HG02678 (cell line): ENCODE measurements at regions not wholly inside any gene's neighbourhood (a gene's known extent, or its start where the extent isn't known, plus 50 kb on each side); places are given as distances from the start of the nearest gene placed in this dataset.

Experiments used
- ATAC-seq: cut with Tn5 transposase; IDR thresholded peaks from one replicate; pipeline ENCODE4 v1.9.1; 2021; ENCODE audit warnings: mild to moderate bottlenecking, moderate library complexity; ENCODE audit not compliant: unreplicated experiment

DNA sequence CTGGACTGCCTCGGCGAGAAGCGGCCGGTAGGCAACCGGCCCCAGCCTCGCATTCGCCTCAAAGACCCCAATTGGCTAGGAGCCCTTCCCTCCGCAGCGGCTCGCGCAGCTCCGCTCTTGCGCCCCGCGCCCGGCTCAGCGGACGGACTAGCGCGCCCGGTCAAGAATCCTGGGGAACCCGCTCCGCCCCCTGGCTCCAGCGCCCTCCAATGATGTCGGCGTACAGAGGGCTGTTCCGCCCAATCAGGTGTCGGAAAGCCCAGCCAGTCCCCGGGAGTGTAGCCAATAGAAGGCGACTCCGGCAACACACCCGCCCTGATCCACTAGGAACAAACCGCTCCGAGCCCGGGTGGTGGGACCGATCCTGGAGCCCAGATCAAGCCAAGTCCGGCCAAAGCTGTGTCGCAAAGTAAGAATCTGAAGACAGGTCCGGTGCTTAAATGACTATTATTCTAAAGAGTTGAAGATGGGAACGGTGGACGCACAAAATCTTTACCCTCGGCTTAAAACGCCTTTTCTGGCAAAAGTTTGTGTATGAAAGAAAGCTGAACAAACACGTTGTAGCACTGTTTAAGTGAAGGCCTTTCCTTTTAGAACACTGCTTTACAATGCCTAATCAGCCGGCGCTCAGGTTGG, 132.2 kb downstream of the OGFRL1 start:
- peak; percentile 97 for ATAC-seq

DNA sequence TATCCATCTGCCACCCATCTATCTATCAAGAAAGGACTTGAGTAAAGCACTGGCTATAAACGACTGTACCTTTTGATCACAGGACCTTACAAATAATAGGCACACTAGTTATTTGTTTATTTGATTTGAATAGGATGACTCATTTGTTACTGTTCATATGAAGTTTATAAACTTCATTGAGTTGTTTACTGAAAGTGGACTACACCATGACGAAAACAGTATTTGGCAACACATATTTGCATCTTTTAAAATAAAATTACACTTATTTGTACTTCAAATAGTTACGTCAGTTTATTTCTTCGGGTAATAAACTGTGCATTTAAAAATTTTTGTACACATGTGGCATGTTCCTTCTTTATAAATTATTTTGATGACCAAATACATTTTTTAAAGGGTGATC, 133.0 kb downstream of the OGFRL1 start:
- no peak for ATAC-seq

DNA sequence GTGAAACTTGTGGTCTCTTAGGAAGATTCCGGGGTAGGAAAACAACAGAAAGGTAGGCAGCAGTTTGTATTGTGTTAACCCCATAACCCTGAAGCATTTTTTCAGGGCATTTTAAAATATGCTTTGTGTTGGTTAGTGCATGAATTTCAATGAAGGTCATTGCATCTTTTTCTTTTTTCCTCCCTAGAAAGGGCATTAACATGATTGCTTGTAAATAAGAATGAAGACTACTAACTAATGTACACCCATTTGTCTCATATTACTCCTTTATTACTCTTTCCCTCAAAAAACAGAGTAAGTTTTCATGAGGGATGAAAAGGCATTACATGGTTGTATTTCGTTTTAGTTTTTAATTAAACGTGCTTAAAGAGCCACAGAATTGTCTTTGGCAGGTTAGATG, 141.4 kb downstream of the OGFRL1 start:
- no peak for ATAC-seq

DNA sequence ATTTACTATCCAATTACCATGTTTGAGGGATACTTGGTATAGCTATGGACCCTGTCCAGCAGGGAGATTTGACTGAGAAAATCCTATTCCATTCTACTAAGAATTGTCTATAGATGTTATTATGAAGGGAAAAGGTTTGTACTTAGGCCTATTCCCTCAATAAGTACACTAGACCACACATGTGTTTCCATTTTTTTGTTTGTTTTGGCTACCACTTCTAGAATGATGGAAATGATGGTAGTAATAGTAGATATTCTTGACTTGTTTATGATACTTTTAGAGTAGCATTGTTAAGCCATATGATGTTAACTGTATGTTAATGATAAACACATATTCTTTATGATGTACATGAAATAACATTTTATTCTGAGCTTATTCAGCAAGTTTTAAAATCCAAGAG, 144.8 kb downstream of the OGFRL1 start:
- ATAC-seq: no peak

DNA sequence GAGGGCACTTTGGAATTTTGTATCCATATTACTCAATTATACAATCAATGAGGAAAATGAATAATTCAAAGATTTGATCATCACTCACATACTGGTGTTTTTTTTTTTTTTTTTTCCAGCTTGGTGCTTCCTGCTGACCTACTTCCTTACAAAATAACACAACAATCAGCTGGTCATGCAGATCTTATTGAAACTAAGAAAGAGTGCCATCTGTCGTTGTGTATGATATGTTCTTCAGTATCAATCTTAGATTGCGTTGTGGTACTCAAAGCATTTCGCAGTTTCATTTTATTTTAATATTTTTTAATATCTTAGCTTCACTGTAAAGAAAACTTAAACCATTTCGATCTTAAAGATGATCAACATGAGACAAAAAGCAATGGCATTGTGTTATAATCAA, 155.6 kb downstream of the OGFRL1 start:
- no peak for ATAC-seq

DNA sequence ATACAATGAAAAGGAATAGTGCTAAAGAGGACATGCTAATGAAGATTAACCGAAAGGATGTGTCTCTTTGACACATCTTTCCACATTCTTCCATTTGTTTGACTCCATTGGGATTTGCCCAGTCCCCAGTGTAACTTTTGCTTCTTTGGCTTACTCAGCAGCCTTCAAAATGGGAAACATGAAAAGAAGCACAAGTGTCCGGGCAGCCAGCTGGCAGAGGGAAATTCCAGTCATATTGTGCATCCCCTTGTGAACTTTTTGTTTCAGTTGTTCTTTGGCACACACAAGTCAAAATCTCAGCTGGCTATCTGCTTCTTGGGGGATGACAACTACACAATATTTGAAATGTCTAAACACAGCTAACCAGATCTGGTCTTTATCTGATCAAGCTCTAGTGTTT, 157.4 kb downstream of the OGFRL1 start:
- ATAC-seq: no peak

DNA sequence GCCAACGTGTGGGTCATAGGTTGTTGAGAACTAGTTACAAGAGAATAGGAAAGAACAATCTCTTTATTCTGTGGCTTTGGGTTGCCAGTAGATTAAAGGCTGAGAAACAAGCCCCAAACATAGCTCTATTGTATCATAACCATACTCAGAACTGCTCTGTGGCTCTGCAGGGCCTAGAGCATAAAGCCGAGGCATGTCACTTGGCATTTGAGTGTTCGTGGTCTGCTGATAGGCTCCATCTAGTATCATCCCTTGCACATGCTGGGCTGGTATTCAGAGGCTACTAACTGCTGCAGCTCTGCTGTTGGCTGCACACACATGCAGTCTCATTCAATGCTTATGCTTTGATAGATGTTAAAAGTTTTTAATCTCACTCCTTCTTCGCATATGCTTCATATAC, 157.9 kb downstream of the OGFRL1 start:
- no peak for ATAC-seq

DNA sequence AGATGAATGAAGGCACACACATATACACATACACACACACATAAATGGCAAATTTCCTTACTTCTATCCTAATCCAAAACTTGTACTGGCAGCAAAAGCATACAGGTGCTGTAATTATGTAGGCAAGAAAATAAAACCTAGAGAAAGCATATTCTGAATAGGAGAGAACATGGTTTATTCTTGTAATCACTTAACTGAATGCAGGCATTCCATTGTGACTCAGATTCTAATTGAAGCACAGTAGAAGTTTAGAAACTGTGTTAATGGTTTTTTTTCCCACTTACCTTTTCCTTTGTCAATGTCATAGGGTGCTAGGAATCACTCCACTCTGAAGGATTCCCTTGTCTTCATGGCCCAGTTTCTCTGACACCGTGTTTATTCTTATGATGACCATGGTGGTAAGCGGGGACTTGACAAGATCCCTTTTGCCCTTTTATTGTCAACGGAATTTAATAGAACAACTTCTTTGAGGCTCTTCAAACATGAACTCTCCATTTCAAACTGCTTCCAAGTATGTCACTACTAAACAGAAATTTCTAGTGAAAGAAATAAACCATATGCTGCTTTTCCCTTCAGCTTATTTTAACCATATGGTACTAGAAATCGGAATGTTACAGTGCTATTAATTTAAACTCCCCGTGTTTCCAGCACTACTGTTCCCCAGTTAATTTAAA, 164.2 kb downstream of the OGFRL1 start:
- no peak for ATAC-seq

DNA sequence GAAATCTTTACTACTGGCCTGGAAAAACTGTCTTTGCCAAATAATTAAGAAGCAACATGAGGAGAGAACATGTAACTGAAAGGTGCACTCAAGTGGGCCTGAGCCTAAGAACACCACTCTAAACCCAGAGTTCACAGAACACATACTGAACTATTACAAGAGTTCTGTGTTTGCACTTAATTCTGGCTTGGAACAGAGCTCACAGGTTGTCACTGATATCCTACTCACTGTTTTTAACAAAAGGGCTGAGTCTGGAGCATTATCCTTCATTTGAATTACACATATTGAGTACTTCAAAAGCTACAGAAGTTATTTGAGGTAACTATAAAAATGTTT, 164.7 kb downstream of the OGFRL1 start:
- no peak for ATAC-seq

DNA sequence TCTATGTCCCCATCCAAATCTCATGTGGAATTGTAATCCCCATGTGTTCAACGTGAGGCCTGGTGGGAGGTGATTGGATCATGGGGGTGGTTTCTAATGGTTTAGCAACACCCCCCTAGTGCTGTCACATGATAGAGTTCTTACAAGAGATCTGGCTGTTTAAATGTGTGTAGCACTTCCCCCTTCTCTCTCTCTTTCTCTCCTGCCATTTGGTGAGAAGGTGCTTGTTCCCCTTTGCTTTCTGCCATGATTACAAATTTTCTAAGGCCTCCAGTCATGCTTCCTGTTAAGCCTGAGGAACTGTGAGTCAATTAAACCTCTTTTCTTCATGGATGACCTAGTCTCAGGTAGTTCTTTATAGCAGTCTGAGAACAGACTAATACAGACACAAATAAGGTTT, 165.4 kb downstream of the OGFRL1 start:
- no peak for ATAC-seq

DNA sequence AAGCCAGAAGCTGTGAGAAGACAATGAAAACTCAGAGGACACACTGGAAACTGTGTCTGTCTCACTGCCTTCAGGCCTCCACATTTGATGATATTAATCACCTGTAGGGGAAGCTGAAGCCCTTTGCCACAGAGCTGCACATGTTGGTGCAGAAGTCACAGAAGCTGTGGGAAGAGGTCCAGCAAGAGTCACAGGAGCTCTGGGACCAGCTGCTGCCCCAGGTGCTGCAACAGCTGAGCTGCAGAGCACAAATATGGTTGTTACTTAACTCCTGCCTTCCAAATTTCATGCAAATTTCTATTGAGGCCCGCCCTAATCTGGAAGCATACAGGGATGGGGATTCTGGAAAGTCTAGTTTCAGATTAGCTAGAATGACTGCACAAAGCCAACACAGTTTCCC, 169.3 kb downstream of the OGFRL1 start:
- no peak for ATAC-seq

DNA sequence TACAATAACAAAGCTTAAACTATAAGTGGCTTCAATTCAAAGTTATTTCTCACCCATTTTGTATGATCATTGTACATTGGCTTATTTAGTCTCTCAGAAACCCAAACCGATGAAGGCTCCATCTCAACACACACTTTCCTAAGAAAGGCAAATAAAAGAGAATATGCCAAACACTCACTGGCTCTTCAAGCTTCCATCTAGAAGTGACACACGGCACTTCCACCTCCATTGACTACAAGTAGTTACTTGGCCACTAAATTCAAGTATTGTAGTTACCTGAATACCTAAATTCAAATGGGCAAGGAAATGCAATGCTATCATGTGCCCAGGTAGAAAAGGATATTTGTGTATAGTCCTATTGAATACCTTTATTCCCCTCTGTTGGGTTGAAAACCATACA, 170.6 kb downstream of the OGFRL1 start:
- no peak for ATAC-seq

DNA sequence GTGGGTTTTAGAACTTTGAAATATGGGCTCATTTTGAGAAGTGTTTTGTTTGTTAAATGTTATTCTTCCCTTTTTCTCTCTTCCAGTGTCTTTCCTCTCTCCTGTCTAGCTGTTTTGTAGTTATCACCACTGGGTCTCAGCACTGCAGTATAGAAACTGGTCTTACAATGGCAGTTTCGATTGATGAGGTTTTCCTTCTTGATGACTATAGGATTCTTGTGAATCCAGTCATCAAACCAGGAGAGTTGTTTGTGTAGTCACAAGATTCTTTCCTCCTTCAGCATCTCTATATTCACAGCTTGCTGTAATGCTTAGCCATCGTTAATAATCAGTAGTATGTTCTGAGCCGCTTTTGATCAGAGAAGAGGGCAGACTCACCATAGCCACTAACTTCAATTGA, 172.3 kb downstream of the OGFRL1 start:
- no peak for ATAC-seq

DNA sequence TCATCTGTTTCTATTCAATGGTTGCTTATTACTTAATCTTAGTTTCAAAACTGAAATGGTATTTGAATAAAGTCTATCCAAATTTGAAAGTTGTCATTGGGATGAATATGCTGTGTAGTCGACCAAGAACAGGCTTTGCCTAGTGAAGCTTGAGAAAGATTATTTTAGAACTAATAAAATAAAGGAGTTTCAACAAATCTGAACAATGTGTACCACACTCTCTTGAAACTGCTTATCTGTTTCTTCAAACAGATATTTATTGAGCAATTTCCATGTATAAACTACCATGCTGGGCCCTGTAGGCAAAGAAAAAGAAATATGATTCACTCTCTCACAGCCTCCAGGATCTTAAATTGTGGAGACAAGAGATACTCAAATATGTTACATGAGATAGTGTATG, 174.4 kb downstream of the OGFRL1 start:
- no peak for ATAC-seq

DNA sequence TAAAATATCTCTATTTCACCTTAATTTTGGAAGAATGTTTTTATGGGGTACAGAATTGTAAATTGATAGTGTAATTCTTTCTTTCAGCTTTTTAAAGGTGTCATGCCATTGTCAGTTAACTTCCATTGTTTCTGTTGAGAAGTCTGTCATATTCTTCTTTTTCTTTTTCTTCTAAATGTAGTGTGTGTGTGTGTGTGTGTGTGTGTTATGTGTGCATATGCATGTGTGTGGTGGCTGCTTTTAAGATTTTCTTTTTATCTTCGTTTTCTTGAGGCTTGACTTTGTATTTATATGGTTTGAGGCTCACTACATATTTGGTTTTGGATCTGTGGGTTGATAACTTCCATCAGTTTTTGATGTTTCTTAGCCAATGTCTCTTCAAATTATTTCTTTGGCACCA, 176.5 kb downstream of the OGFRL1 start:
- ATAC-seq: no peak

DNA sequence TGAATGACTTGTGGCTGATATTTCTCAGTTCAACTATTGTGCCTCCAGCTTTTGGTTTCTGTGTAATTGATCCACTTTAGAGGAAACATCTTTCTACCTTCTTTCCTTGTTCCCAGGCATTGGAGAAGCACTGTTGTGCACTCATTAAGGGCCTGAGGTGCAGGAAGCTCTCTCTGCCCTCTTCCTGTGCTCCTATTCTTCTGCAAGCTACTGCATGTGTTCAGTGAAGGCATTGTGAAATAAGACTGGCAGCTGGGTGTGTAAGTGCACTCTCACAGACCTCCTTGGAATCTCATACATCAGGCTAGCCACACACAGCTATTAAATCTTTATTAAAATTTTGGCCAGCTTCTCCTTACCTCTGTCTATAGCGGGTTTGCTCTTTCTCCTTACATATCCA, 177.8 kb downstream of the OGFRL1 start:
- no peak for ATAC-seq

DNA sequence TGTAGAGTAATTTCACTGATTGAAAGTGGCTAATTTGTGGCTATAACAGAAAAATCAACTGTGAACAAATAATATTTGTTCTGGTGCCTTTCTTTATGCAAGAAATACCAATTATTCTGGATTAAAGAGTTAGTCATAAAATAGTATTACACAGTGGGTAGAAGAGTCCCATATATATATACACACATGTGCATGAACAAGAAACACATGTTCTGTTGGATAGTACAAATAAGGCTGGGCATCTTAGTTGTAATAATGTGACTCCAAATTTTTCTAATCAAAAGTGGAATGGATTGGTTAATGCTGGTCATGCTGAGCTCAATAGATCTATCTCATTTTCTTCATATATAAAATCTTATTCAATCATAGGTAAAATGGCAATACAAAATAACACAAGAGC, 179.4 kb downstream of the OGFRL1 start:
- no peak for ATAC-seq

DNA sequence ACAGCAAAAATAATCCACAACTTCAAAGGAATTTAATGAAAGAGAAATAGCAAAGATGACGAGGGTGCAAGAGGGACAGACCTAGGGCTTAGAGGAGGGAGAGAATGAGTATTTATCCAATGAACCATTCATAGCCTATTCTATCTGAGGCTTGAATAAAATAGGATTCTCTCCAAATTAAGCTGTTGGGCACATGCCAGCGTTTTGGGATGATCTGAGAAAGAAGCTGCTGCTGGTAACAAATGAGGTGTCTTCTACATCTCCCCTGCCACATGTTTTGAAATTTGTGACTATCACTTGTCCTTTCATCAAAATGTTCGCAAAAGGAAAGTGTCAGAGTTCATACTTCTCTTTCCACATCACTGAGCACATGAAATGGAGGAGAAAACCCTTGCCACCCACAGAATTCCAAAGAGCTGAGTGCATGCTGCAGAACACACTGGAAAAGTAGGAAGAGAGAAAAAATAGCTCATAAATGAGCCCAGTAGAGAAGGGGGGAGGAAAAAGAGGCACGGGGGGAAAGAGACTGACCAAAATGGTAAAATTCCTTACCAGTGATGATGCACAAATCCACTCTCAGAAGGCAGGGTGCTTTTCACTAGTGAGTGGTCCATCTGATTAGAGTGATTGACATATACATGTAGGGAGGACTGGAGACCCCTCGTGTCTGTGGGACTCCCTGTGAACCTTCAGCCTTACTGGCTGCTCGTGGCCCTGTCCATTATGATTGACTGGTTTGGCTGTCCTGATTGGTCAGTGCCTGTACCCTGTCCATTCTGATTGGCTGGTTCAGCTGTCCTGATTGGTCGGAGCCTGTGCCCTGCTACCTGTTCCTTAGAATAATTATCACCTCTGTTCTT, 180.5 kb downstream of the OGFRL1 start:
- ATAC-seq: no peak

DNA sequence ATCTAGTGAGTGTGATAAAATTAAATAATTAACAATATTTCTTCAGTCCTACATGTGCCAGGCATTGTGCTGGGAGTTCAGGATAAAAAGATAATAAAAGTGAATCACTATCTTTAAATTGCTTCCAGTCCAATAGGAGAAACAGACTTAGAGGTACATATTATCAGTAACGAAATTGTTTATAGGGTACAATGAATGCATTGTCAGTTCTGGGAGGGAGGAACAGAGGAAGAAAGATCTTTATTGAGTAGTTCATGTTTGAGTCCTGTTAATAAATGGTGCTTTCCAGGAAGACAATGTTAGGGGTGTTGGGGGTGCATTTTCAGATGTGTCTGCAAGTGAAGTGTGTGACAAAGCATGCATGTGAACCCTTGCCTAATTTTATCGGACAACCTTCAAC, 183.1 kb downstream of the OGFRL1 start:
- ATAC-seq: no peak

DNA sequence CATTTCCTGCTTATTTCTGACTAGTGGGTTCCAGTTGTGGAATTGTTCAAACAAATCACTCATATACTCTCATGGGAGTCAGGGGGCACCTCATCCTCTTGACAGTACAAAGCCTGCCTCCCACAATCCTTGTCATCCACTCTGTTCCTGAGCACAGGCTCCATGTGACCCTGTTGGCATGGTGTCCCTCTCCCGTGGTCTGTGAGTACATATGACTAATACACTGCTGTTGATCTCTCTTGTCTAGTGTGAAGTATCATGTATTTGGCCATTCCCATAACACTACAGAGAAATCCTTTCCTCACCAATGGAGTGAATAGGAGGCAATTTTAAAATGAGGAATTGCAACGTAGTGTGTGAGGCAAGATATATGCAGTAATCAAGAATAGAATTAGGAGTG, 185.3 kb downstream of the OGFRL1 start:
- no peak for ATAC-seq

DNA sequence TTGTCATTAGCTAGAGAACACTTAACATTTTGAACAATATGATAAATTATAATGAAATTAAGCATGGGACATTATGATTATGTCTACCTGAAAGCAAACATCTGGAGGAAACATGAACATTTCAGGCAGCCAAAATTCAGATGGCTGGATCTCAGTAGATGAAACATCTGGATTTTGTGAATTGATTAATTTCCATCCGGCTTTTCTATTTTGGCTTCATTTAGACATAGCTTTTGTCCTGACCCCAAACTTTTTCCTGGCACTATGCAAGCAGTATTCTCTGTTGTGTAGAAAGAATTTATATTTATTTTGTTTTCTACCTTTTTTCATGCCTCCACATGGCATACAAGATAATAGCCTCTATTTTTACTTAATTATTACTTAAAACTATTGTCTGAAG, 186.3 kb downstream of the OGFRL1 start:
- no peak for ATAC-seq

DNA sequence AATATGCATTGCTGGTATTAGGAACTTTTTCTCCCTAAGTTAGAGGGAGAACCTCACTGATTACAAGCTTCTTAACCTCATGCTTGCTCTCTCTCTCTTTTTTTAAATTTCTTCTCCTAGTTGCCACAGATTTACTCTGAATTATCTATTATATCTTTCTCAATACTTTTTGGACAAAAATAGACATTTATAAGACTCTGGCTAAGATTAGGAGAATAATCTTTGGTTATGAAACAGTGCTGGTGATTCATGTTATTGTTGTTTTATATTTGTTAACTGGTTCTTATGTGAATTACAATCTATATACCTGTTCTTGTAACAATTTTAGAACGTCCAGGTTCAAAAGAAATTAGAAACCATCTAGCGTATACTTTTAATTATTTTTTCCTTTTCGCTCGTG, 187.8 kb downstream of the OGFRL1 start:
- no peak for ATAC-seq
